Hindlimb muscle (tissue), 1 donor: ENCODE measurements at regions not wholly inside any gene's neighbourhood (a gene's known extent, or its start where the extent isn't known, plus 50 kb on each side); places are given as distances from the start of the nearest gene placed in this dataset.
"Not testable (repeated sequence)": the region's sequence is repeated elsewhere in the genome, so short reads cannot be mapped to it uniquely, and the experiment has no call there.

Source experiments
- DNase-seq: peaks from one replicate; pipeline ENCODE4 v3.0.0-alpha.2; 2013

DNA sequence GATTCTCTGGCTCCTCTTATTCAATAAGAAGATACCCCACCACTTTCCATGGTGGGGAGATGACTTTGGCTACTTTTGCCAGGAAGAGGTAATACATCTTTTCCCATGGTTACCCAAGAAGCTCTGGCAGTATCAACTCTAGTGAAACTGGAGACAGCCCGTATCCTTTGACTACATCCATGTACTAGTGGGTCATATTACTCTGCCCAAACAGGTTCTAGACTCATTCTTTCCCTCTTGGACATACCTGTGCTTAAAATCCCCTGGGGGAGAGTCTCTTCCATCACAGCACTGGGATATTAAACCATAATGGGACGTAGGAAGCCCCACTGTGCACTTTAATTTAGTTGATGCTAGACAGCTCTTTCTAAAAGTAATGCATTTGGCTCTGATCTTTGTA, 144.7 kb upstream of the KLF12 start:
- DNase-seq, result no peak

DNA sequence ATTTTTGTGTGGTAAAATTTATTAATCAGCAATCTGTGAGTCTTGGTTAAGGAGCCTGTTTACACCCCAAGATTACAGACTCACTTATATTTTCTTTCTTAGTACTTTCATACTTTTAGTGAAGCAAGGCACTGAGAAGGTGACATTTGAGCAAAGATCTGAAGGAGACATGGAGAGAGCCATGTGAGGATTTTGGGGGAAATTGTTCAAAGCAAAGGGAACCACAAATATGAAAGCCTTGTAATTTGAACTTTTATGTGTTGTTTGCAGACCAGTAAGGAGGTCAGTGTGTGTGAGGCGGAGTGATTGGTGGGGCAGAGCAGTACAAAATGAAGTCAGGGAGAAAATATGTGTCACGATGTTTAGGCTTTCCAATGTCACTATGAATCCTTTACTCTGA, 140.7 kb upstream of the KLF12 start:
- no peak for DNase-seq

DNA sequence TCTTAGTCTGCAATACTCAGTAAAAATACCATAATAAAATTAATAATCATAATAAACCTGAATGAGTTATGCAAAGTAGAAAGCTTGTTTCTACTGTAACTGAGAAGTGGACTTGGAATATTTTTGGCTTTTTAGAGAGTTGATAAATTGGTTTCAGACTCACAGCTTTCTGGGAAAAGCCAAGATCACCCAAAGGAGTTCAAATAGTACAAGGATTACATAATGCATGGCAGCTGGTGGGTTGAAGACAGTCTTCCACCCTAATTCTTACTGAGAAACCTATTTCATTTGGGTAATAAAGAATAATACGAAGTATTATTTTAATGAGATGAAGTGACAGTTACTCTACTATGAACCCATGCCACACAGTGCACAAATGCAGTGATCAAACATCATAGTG, 139.4 kb upstream of the KLF12 start:
- no peak for DNase-seq

DNA sequence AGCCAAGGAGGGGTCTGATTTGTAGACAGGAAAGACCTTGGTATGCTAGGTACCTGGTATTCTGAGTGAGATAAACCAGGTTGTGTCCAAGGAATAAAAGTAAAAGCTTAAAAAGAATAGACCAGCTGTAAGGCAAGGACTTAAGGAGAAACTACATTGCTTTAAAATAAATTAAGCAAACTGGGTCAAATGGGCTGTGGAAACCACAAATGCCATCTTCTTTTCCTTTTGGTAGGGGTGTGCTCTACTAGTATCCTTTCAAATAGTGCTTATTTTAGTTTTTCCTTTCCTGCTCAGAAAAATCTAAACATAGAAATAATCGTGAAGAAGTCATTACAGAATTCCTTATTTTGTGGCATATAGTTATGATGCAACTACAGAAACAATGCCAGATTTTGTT, 138.6 kb upstream of the KLF12 start:
- no peak for DNase-seq

DNA sequence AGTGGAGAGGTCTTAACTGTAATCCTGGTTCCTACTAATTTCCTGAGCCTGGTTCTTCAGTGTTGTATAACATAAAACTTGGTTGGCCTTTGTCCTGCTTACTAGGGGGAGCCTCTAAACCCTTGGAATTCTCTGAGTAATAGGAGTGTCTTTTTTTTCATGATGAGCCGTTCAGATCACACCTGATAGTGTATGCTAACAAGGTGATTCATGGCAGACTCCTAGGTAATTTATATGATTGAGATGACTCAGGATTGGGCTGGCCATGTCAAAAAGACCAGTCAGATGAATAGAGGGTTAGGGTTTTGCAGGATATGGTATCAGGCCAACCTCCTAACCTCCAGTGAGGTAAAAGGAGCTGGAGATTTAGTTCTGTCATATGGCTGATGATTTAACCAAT, 135.8 kb upstream of the KLF12 start:
- DNase-seq, result no peak

DNA sequence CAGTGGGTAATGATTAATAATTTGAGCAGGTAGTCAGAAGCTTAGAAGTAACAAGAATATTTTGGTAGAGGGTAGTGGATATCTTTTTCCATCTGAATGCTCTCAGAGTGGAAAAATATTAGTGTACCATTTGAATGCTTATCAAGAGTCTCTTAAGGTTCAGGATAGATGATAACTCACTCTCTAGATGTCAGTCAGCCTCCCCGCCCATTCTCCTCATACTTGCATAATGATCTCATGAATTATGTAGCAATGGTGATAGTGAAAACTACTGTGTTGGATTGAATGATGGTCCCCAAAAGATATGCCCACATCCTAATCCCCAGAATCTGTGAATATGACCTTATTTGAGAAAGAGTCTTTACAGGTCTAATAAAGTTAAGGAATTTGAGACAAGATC, 132.7 kb upstream of the KLF12 start:
- no peak for DNase-seq

DNA sequence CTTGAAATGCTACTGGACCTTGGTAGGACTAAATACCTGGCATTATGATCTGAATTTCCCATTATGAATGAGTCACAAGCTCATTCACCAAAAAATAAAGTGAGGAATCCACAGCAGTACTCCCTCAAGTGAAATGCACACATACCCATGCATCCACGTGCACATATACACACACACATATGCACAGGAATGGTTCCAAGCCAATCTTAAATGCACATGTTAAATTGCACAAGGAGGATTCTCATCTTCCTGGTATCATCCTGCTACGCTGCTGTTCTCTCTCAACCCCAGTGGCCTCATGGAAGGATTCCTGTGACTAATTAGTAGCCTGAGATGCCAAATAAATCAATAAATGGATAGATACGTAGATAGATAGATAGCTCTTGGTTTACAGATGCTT, 132.1 kb upstream of the KLF12 start:
- DNase-seq, result no peak

DNA sequence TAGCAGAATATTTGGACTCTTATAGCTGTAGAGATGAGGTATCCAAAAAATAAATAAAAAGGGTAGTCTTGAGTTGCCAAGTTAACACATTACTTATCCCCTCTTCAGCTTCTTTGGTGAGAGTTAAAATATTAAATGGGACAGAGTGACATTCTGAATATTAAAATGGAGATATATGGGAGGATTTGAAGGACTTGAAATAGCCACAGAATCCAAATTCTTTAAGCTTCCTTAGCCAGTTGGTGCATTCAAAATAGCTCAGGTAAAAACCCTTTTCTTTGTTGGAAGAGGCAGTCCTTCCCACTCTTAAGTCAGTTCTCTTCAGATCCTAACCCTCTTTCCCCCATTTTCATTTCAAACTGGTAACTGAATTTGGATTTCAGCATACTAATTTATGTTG, 130.1 kb upstream of the KLF12 start:
- no peak for DNase-seq

DNA sequence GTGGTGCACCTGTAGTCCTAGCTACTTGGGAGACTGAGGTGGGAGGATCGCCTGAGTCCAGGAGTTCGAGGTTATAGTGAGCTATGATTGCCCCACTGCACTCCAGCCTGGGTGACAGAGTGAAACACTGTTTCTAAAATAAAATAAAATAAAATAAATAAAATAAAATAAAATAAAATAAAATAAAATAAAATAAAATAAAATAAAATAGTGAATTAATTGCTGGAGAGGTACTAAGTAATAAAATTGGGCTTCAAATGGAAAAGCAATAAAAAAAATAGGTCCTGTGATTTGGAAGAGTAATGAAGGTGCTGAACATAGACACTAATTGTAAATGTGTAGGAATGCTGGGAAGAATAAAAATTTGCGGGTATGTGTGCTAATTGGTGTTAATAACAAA, 126.2 kb upstream of the KLF12 start:
- not testable (repeated sequence) for DNase-seq

DNA sequence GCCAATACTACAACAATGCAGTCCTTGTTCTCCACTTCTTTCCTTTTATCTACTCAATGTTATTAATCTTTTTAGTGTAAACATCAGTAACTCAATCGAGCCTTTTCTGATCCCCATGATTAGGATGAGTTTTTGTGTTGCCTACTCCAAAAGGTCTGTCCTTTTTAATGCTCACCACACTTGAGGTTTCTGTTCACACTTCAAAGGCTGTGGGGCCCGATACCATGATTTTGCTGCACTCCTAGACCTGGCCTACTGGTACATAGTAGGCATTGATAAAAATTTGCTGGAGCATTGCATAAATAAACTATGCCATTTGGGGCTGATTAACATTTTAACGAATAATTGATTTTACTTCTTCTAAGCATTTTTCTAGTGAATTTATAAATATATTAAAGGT, 125.4 kb upstream of the KLF12 start:
- no peak for DNase-seq

DNA sequence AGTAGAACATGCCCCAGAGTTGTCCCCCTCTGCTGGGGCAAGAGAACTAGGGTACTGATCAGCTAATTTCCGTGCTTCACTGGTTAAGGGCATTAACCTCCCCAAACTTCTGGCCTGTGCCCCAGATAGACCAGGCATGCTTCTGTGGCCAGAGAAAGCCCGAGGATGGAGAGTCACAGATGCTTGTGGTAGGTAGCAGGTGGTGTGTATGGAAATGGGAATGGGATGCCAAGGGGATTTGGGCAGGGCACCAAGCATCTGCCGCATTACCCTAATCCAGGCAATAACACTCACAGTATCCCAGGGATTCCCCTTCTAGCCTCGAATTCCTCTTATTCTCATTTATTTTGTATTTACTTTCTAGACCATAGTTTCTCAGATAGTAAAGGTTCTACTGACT, 124.8 kb upstream of the KLF12 start:
- no peak for DNase-seq

DNA sequence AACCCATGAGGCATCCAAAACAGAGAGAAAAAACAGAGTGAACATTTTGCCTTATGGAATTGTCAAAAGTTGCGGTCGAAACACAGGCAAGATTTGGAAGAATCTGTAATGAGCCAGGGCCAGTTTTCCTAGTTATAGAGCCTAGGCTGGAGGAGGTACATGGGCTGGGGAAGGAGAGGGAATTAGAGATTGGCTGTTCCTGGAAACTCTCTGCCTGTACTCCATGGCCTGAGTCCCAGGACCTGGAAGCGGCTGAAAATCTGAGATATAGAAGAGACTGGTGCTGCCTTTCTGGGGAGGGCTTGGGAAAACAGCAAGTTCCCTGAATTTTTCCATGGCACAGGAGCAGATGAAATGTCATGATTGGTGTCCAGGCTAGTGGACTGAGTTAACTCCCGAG, 122.8 kb upstream of the KLF12 start:
- peak; percentile 49 for DNase-seq

DNA sequence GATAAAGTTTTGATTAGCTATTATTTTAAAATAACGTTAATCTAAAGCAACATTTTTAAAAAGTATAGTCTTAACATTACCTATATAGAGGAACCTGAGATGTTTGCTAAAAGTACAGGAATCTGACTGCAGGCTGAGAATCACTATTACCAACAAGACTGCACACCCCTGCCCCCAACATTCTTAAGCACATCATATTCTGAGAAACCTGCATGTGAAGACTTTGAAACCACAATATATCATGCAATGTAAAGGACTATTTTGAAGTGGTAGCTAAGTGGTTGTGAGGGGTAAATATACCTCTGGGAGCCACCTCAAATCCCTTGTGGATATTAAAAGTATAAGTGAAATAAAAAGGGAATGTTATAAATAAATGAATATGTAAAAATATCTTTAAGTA, 119.0 kb upstream of the KLF12 start:
- DNase-seq, result no peak

DNA sequence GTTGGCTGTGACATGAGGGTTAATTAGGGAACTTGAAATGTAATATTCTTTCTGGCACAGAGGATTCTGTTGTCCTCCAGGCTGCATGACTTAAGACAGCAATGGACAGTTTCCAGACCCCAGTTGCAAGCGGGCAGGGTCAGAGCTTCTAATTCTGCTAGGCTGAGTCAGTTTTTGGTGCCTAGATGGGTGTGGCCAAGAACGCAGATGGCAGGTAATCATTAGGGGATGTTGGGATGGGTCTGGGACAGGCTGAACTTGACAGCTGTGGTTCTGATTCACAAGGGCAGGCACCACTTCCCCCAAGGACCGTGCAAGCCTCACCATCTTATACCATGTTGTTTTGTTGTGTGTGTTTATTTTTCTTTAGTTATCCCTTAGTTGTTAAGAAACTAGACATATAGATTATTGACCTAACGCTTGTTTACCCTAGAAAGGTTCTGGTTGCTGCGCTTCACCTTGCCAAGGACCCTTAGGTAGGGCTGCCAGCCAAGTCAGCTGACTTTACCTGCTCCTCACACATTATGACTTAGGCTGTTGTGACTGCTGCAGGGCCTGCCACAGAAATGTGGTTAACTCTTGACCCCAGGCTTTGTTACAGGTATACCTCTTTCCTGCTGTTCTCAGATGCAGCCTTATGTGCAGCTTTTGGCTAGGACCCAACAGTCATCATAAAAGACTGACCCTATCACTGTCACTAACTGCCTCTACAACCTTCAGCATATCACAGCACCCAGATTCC, 117.7 kb upstream of the KLF12 start:
- no peak for DNase-seq

DNA sequence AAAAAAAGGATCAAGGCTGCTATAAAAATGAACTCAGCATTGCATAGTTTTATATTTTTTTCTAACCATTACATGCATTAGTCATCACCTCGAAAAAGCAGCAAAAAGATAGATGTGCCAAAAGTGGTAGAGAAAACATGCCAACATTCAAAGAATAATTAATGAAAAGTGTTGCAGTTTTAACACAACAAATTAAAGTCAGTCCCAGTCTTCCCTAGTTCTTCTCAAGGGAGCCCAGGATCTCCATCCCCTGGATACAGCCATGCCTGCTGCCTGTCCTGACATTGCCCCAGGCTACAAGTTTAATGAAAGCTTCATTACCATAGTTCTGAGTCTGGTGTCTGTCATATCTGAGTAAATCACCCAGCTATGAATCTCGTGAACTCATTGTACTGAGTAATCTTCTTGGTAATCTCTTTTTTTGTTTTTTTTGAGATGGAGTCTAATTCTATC, 116.6 kb upstream of the KLF12 start:
- DNase-seq, result no peak

DNA sequence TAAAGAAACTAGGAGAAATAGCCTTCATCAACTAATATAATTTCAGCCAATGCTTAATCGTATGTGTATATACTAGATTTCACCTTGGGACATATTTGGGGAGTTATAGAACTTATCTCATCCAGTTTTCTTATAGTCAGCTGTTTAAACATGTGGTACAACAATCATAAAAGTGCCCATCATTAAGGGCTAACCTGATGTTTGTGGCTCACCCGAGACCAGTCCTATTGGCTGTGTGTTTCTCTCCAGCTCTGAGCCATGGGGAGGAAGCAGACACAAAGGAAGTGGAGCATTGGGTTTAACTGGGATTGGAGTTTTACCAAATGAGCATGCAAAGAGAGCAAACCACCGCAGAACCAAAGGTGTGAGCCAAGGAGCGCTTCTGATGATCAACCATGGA, 114.3 kb upstream of the KLF12 start:
- DNase-seq, result no peak

DNA sequence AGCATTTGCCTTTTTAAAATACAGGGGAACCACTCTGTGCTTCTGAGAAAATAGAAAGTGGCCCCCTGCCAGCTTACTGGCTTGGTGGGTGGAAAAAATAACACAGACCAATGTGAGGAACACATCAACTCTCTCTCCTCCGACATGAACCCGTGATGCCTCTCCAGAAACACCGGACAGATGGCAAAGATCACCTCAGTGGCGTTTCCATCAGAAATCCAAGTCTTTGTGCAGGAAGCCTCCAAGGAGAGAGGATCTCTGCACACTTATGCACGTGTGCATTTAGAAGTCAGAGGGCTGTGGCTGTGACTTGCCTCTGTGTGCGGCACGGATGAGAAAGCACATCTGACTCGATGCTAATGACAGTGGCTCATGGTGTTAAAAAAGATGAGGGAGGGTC, 112.3 kb upstream of the KLF12 start:
- peak; percentile 83 for DNase-seq

DNA sequence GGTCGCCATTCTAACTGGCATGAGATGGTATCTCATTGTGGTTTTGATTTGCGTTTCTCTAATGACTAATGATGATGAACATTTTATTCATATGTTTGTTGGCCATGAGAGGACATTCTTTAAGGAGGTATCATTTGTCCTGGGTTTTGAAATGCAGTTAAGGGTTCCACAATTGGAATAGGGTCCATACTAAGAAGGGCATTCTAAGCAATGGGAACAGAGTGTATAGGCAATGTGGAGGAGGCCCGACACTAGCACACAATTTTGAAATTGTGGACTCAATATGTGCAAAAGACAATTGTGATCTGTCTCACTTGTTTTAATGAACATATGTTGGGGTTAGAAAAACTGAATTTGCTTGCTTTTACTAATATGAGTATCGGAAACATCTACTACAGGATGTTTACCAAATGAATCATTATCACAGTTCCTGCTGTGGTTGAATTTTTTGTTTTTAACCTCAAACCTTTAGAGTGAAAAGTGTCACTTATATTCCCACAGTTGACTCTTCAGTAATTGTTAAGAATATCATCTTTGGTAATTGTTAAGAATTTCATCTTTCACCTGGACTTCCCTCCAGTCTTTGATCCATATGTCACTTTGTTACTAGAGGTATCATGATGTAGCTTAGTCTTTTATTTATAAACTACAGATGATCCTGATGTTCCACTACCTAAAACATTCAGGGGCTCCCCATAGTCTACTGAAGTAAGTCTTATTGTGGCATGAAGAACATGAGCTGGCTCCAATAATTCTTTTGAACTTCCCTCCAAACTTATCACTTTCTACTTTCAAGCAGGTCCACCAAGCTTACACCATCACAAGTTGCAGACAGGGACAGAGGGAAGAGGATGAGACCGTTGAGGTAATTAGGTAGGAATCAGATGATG, 109.7 kb upstream of the KLF12 start:
- DNase-seq, result no peak

DNA sequence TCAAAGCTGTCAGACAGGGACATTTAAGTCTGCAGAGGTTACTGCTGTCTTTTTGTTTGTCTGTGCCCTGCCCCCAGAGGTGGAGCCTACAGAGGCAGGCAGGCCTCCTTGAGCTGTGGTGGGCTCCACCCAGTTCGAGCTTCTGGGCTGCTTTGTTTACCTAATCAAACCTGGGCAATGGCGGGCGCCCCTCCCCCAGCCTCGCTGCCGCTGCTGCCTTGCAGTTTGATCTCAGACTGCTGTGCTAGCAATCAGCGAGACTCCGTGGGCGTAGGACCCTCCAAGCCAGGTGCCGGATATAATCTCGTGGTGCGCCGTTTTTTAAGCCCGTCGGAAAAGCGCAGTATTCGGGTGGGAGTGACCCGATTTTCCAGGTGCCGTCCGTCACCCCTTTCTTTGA, 107.1 kb upstream of the KLF12 start:
- DNase-seq, result not testable (repeated sequence)

DNA sequence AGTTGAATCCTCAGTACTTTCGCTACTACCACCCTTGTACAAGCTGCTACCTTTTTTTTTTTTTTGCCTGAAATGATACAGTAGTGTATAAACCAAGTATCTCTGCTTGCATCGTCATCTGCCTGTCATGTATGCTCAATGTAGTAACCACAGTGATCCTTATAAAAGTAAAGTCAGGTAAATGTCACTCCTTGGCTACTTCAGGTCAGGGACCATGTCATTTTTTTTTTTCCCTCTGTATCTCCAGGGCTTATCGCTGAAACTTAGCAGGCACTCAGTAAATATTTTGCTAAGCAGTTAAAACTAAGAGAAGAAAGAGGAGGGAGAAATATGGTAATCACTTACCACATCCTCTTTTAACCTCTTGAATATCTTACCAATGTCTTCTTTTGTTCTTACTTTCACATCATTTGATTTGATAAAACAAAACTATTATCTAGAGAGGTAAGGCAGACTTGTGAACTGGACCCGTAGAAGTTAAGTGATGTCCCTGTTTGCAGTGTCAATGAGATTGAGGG, 96.8 kb upstream of the KLF12 start:
- no peak for DNase-seq

DNA sequence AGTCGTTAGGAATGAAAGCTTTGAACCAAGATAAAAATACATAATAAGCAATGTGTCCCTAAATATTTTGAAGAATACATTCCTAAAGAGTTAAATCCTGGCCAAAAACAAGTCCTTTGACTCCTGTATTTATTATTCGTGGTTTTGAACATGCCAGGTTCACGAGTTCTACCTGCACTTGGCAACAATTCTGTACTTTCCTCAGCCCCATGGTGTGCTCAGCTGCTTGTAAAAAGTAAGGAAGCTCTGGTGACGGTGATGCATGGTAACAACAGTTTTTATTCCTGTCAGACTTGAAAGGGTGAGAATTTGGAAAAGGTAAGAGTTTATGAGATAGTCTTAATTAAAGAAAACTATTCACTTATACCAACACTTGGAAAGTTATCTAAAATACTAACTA, 95.0 kb upstream of the KLF12 start:
- no peak for DNase-seq

DNA sequence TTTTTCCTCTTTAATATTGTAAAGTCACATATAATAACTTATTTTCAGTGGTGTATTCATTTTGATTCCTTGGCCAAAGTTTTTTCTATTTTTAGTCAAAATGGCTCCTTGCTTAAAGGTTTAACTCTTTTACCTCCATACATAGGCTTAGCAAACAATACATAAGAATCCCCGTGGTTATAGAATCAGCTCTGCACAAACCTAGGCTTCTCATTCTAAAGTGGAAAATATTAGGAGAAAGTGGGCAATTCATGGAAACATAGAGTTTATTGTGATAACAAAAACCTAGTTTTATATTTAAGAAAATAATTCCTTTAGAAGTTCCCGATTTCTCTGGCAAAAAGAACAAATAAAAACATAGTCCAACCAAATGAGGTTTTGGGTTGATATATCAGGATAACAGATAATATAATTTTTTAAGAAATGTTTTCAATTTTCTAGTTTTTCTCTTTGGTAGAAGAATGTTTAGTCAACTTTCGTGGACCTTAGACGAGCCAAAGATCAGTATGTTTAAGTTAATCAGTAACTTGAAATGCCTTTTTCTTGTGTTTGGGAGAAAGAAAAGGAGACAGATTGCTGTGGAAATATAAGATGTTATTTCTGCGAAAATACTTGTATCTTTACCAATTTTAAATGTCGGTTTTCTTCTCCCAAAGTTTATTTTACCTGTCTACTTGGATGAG, 93.4 kb upstream of the KLF12 start:
- no peak for DNase-seq

DNA sequence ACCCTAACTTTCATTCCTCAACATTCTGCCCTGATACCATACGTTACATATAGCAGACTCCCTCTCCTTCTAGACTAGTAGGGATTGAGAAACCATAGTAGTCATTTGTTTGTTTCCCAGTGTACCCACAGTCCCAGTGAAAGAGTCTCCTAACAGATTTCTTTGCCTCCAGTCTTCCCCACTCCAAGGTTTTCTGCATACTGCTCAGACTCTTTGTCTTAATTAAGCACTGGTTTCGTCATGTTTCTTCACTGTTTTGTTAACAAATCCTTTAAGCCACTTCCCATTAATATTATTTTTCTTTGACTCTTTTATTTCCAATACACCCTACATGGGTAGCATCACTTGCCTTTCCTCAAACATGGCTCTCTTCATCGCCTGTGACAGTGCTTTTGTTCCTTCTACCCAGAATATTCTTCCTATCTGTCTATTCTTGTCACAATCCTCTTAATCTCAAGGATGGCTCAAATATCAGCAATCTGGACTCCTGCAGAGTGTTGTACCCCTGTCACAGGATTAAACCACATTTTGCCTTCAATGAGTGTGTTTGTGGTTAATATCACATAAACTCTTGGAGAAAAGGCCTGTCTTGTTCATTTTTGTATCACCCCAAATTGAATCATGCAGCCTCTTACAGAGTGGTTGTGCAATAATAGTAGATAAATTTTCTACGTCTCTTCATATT, 92.7 kb upstream of the KLF12 start:
- DNase-seq, result no peak
